ENCODE measurements at regions not wholly inside any gene's neighbourhood (a gene's known extent, or its start where the extent isn't known, plus 50 kb on each side); places are given as distances from the start of the nearest gene placed in this dataset.

GRCh38 chr2:7190587-7191324 is 273.5 kb downstream of the RNF144A start:
- TF ChIP-seq REST (tag by site-specific recombination; IDR thresholded peaks at IDR 0.05) (no peak), CTCF (tag by site-specific recombination; IDR thresholded peaks at IDR 0.05) (no peak), ZNF660 (tag by site-specific recombination; IDR thresholded peaks at IDR 0.05) (no peak), ZFP3 (tag by site-specific recombination; IDR thresholded peaks at IDR 0.05; ENCODE audit: low read depth) (no peak), ZNF549 (tag by site-specific recombination; IDR thresholded peaks at IDR 0.05) (no peak), ZNF350 (tag by site-specific recombination; IDR thresholded peaks at IDR 0.05) (no peak), ZNF629 (tag by site-specific recombination; IDR thresholded peaks at IDR 0.05) (no peak), ZNF426 (tag by site-specific recombination; IDR thresholded peaks at IDR 0.05) (no peak), ZNF776 (tag by site-specific recombination; IDR thresholded peaks at IDR 0.05; ENCODE audit: borderline replicate concordance) (no peak), ZBTB1 (tag by site-specific recombination; IDR thresholded peaks at IDR 0.05) (no peak)
